ENCODE measurements at regions not wholly inside any gene's neighbourhood (a gene's known extent, or its start where the extent isn't known, plus 50 kb on each side); places are given as distances from the start of the nearest gene placed in this dataset.

- TF ChIP-seq CTCF (IDR thresholded peaks at IDR 0.05) (no peak), POLR2AphosphoS5 (IDR thresholded peaks at IDR 0.05; ENCODE audit: low read depth, low read length) (no peak), SIN3A (IDR thresholded peaks at IDR 0.05; ENCODE audit: borderline replicate concordance, insufficient read depth, low read depth, low read length) (no peak), REST (IDR thresholded peaks at IDR 0.05; ENCODE audit: insufficient read depth in 1 of 2, low read depth in 2 of 2, low read length in 1 of 2) (no peak)
These were observed 969.6 kb downstream of the BRD1 start for GRCh38 chr22:48858121-48858520.

Data from Panc1 (cell line).